ENCODE measurements at regions not wholly inside any gene's neighbourhood (a gene's known extent, or its start where the extent isn't known, plus 50 kb on each side); places are given as distances from the start of the nearest gene placed in this dataset.

- TF ChIP-seq EZH2 (IDR thresholded peaks at IDR 0.05; ENCODE audit: low read depth, low read length, severe bottlenecking) (no peak), GTF2F1 (IDR thresholded peaks at IDR 0.05; ENCODE audit: borderline replicate concordance, low read depth, low read length) (no peak), CTCF (IDR thresholded peaks at IDR 0.05; ENCODE audit: control extremely low read depth in 1 of 3, insufficient read depth in 1 of 3, low read depth in 1 of 3, low read length in 3 of 3) (no peak), CREB1 (IDR thresholded peaks at IDR 0.05) (no peak), MAX (IDR thresholded peaks at IDR 0.05) (no peak)
These were observed 117.2 kb upstream of the MSX2 start for GRCh38 chr5:174607205-174607604.
